ENCODE measurements at regions not wholly inside any gene's neighbourhood (a gene's known extent, or its start where the extent isn't known, plus 50 kb on each side); places are given as distances from the start of the nearest gene placed in this dataset.

DNA sequence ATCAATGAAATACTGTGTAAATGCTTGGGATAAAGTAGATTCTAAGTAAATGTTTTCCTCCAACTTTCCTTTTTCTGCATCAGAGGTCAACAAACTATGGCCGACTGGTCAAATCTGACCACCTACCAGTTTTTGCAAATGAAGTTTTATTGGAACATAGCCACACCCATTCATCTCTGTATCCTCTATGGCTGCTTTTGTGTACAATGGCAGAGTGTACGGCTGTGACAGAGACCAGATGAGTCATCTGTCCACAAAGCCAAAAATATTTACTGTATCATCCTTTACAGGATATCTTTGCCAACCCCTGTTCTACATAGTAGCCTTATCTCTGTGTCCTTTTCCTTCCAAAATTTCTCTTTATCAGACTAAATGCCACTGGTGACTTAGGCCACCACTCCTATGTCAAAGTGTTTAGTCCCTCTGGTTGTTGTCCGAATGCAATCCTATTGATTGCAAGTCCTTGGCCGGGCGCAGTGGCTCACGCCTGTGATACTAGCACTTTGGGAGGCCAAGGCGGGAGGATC lies 218.4 kb upstream of the KLF4 start:
- no peak overlapping the region for H3K4me3 ChIP-seq (replicated peaks in 1 of 3; ENCODE audit: insufficient read depth in 1 of 3, low read depth in 2 of 3, low read length in 3 of 3)
- no peak for FAIRE-seq
- no peak for DNase-seq (ENCODE audit: low spot score)
- no peak overlapping the region for H3K4me2 ChIP-seq (ENCODE audit: low read depth, low read length)
- 34% methylated on average over 7 of the region's 7 CpGs for WGBS (ENCODE audit: low lambda C conversion rate)
- no peaks in the 10 kb centered on the region for H3K4me1 ChIP-seq (ENCODE audit: insufficient read depth, low read length)
- in situ Hi-C loops (cut with HindIII; ENCODE audit: extremely low pct_ligation_motif_present, low pct_unique_long_range_greater_than_20kb) (no loop called here), intact Hi-C loops (cut with micrococcal nuclease; ENCODE audit: unreplicated experiment) (no loop called here)
- no peak overlapping the region for H3K9ac ChIP-seq (ENCODE audit: insufficient read depth, low read depth, low read length)
- H3K27me3 ChIP-seq (ENCODE audit: control insufficient read depth in 1 of 2, insufficient read depth in 2 of 2, low read length in 2 of 2) = no peaks in the 10 kb centered on the region
- H4K20me1 ChIP-seq (ENCODE audit: insufficient read depth, low read length) = no peaks in the 10 kb centered on the region
- H3K9me3 ChIP-seq (ENCODE audit: low read length) = no peaks in the 10 kb centered on the region
- no peak for ATAC-seq
- CTCF ChIA-PET (ENCODE audit: low intra/inter-chr PET ratio, low total read pairs) = no interaction called here
- H3K79me2 ChIP-seq (ENCODE audit: insufficient read depth, low read length) = no peaks in the 10 kb centered on the region
- POLR2A ChIA-PET = no interaction called here
- TF ChIP-seq SYNCRIP (IDR thresholded peaks at IDR 0.05; ENCODE audit: insufficient read depth, low read depth, low read length) = no peak
- TF ChIP-seq, protein P1, sequence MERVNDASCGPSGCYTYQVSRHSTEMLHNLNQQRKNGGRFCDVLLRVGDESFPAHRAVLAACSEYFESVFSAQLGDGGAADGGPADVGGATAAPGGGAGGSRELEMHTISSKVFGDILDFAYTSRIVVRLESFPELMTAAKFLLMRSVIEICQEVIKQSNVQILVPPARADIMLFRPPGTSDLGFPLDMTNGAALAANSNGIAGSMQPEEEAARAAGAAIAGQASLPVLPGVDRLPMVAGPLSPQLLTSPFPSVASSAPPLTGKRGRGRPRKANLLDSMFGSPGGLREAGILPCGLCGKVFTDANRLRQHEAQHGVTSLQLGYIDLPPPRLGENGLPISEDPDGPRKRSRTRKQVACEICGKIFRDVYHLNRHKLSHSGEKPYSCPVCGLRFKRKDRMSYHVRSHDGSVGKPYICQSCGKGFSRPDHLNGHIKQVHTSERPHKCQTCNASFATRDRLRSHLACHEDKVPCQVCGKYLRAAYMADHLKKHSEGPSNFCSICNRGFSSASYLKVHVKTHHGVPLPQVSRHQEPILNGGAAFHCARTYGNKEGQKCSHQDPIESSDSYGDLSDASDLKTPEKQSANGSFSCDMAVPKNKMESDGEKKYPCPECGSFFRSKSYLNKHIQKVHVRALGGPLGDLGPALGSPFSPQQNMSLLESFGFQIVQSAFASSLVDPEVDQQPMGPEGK (CRISPR knock-in tag; IDR thresholded peaks at IDR 0.05) = no peak
- no peak for TF ChIP-seq KDM3A (CRISPR knock-in tag; IDR thresholded peaks at IDR 0.05; ENCODE audit: low read depth)
- no peak for TF ChIP-seq SKI (IDR thresholded peaks at IDR 0.05; ENCODE audit: partially characterized antibody)
- no peak for TF ChIP-seq HOXA3 (CRISPR knock-in tag; IDR thresholded peaks at IDR 0.05)
- no peak for TF ChIP-seq ZNF124 (CRISPR knock-in tag; IDR thresholded peaks at IDR 0.05)
- TF ChIP-seq DNMT3B (CRISPR knock-in tag; conservative IDR thresholded peaks at IDR 0.05) = no peak
- no peak for TF ChIP-seq ATF1 (CRISPR knock-in tag; IDR thresholded peaks at IDR 0.05)
- TF ChIP-seq, protein P2, sequence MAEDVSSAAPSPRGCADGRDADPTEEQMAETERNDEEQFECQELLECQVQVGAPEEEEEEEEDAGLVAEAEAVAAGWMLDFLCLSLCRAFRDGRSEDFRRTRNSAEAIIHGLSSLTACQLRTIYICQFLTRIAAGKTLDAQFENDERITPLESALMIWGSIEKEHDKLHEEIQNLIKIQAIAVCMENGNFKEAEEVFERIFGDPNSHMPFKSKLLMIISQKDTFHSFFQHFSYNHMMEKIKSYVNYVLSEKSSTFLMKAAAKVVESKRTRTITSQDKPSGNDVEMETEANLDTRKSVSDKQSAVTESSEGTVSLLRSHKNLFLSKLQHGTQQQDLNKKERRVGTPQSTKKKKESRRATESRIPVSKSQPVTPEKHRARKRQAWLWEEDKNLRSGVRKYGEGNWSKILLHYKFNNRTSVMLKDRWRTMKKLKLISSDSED (CRISPR knock-in tag; IDR thresholded peaks at IDR 0.05) = no peak
- no peak for TF ChIP-seq ZNF879 (CRISPR knock-in tag; IDR thresholded peaks at IDR 0.05)
- TF ChIP-seq, protein P3, sequence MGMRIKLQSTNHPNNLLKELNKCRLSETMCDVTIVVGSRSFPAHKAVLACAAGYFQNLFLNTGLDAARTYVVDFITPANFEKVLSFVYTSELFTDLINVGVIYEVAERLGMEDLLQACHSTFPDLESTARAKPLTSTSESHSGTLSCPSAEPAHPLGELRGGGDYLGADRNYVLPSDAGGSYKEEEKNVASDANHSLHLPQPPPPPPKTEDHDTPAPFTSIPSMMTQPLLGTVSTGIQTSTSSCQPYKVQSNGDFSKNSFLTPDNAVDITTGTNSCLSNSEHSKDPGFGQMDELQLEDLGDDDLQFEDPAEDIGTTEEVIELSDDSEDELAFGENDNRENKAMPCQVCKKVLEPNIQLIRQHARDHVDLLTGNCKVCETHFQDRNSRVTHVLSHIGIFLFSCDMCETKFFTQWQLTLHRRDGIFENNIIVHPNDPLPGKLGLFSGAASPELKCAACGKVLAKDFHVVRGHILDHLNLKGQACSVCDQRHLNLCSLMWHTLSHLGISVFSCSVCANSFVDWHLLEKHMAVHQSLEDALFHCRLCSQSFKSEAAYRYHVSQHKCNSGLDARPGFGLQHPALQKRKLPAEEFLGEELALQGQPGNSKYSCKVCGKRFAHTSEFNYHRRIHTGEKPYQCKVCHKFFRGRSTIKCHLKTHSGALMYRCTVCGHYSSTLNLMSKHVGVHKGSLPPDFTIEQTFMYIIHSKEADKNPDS (CRISPR knock-in tag; IDR thresholded peaks at IDR 0.05) = no peak
- TF ChIP-seq, protein P4, sequence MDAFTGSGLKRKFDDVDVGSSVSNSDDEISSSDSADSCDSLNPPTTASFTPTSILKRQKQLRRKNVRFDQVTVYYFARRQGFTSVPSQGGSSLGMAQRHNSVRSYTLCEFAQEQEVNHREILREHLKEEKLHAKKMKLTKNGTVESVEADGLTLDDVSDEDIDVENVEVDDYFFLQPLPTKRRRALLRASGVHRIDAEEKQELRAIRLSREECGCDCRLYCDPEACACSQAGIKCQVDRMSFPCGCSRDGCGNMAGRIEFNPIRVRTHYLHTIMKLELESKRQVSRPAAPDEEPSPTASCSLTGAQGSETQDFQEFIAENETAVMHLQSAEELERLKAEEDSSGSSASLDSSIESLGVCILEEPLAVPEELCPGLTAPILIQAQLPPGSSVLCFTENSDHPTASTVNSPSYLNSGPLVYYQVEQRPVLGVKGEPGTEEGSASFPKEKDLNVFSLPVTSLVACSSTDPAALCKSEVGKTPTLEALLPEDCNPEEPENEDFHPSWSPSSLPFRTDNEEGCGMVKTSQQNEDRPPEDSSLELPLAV (CRISPR knock-in tag; conservative IDR thresholded peaks at IDR 0.05; ENCODE audit: low read depth) = no peak
- TF ChIP-seq, protein P5, sequence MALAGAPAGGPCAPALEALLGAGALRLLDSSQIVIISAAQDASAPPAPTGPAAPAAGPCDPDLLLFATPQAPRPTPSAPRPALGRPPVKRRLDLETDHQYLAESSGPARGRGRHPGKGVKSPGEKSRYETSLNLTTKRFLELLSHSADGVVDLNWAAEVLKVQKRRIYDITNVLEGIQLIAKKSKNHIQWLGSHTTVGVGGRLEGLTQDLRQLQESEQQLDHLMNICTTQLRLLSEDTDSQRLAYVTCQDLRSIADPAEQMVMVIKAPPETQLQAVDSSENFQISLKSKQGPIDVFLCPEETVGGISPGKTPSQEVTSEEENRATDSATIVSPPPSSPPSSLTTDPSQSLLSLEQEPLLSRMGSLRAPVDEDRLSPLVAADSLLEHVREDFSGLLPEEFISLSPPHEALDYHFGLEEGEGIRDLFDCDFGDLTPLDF (CRISPR knock-in tag; IDR thresholded peaks at IDR 0.05) = no peak
- no TSS peak for BruUV-seq (replicated peaks)
- no peaks in the 10 kb centered on the region for H3K36me3 ChIP-seq (replicated peaks in 1 of 2; ENCODE audit: control insufficient read depth in 1 of 2, insufficient read depth in 2 of 2, low read length in 2 of 2)
- no peak overlapping the region for H3K27ac ChIP-seq (ENCODE audit: extremely low read length, insufficient read depth, low read length)
- H2AFZ ChIP-seq (ENCODE audit: low read length) = no peak overlapping the region

All from HepG2 (cell line).